ENCODE measurements at regions not wholly inside any gene's neighbourhood (a gene's known extent, or its start where the extent isn't known, plus 50 kb on each side); places are given as distances from the start of the nearest gene placed in this dataset.

- no peak overlapping the region for H3K4me3 ChIP-seq (ENCODE audit: low read depth, low read length, poor library complexity, severe bottlenecking)
- POLR2A ChIA-PET (ENCODE audit: low non-redundant PET), result no interaction called here
- CTCF ChIA-PET, result no interaction called here
- no peaks in the 10 kb centered on the region for H3K4me1 ChIP-seq (ENCODE audit: insufficient read depth, low read length, poor library complexity, severe bottlenecking)
- H3K9me3 ChIP-seq (ENCODE audit: low read depth, low read length, poor library complexity, severe bottlenecking), result no peaks in the 10 kb centered on the region
- DNase-seq (ENCODE audit: low spot score), result no peak
- no peaks in the 10 kb centered on the region for H3K36me3 ChIP-seq (ENCODE audit: insufficient read depth, low read length, poor library complexity, severe bottlenecking)
- no TSS peak for BruUV-seq (replicated peaks)
- H3K27me3 ChIP-seq (replicated peaks; ENCODE audit: insufficient read depth, low read depth, low read length, poor library complexity), result no peaks in the 10 kb centered on the region
- intact Hi-C loops (cut with micrococcal nuclease; ENCODE audit: unreplicated experiment), result no loop called here
- H3K27ac ChIP-seq (ENCODE audit: low read depth, low read length, poor library complexity, severe bottlenecking), result no peak overlapping the region
- TF ChIP-seq EZH2 (IDR thresholded peaks at IDR 0.05; ENCODE audit: borderline replicate concordance, low read depth, low read length, poor library complexity, severe bottlenecking) (no peak), CTCF (conservative IDR thresholded peaks at IDR 0.05; ENCODE audit: low read depth, low read length) (no peak)
Measured at GRCh38 chr10:130969700-130970099, 341.8 kb downstream of the TCERG1L start.

GRCh38 chr10:130970341-130971122 is 341.0 kb downstream of the TCERG1L start:
- Histone ChIP-seq H3K27ac (ENCODE audit: low read depth, low read length, poor library complexity, severe bottlenecking) (no peak overlapping the region), H3K9me3 (ENCODE audit: low read depth, low read length, poor library complexity, severe bottlenecking) (no peaks in the 10 kb centered on the region), H3K36me3 (ENCODE audit: insufficient read depth, low read length, poor library complexity, severe bottlenecking) (no peaks in the 10 kb centered on the region), H3K4me1 (ENCODE audit: insufficient read depth, low read length, poor library complexity, severe bottlenecking) (no peaks in the 10 kb centered on the region), H3K4me3 (ENCODE audit: low read depth, low read length, poor library complexity, severe bottlenecking) (no peak overlapping the region), H3K27me3 (replicated peaks; ENCODE audit: insufficient read depth, low read depth, low read length, poor library complexity) (no peaks in the 10 kb centered on the region)
- ChIA-PET CTCF (no interaction called here), POLR2A (ENCODE audit: low non-redundant PET) (interaction anchor here (0.5 kb wide), 1 partner anchor 126 kb away, joined by 14 read pairs; no protein-coding TSS in a partner anchor)
- TF ChIP-seq CTCF (conservative IDR thresholded peaks at IDR 0.05; ENCODE audit: low read depth, low read length) (no peak), EZH2 (IDR thresholded peaks at IDR 0.05; ENCODE audit: borderline replicate concordance, low read depth, low read length, poor library complexity, severe bottlenecking) (no peak)
- BruUV-seq (replicated peaks), result no TSS peak
- intact Hi-C loops (cut with micrococcal nuclease; ENCODE audit: unreplicated experiment), result no loop called here
- DNase-seq (ENCODE audit: low spot score), result no peak

- ChIA-PET CTCF (no interaction called here), POLR2A (ENCODE audit: low non-redundant PET) (interaction anchor here (0.5 kb wide), 1 partner anchor 125 kb away, joined by 14 read pairs; no protein-coding TSS in a partner anchor)
- H3K27me3 ChIP-seq (replicated peaks; ENCODE audit: insufficient read depth, low read depth, low read length, poor library complexity), result no peaks in the 10 kb centered on the region
- no peaks in the 10 kb centered on the region for H3K9me3 ChIP-seq (ENCODE audit: low read depth, low read length, poor library complexity, severe bottlenecking)
- H3K4me3 ChIP-seq (ENCODE audit: low read depth, low read length, poor library complexity, severe bottlenecking), result no peak overlapping the region
- H3K4me1 ChIP-seq (ENCODE audit: insufficient read depth, low read length, poor library complexity, severe bottlenecking), result no peaks in the 10 kb centered on the region
- H3K27ac ChIP-seq (ENCODE audit: low read depth, low read length, poor library complexity, severe bottlenecking), result no peak overlapping the region
- DNase-seq (ENCODE audit: low spot score), result no peak
- intact Hi-C loops (cut with micrococcal nuclease; ENCODE audit: unreplicated experiment), result no loop called here
- no peaks in the 10 kb centered on the region for H3K36me3 ChIP-seq (ENCODE audit: insufficient read depth, low read length, poor library complexity, severe bottlenecking)
- BruUV-seq (replicated peaks), result no TSS peak
- TF ChIP-seq CTCF (conservative IDR thresholded peaks at IDR 0.05; ENCODE audit: low read depth, low read length) (no peak), EZH2 (IDR thresholded peaks at IDR 0.05; ENCODE audit: borderline replicate concordance, low read depth, low read length, poor library complexity, severe bottlenecking) (no peak)
Measured at GRCh38 chr10:130971123-130971435, 340.4 kb downstream of the TCERG1L start.

Measured in A673 (cell line).